ENCODE measurements at regions not wholly inside any gene's neighbourhood (a gene's known extent, or its start where the extent isn't known, plus 50 kb on each side); places are given as distances from the start of the nearest gene placed in this dataset.

DNA sequence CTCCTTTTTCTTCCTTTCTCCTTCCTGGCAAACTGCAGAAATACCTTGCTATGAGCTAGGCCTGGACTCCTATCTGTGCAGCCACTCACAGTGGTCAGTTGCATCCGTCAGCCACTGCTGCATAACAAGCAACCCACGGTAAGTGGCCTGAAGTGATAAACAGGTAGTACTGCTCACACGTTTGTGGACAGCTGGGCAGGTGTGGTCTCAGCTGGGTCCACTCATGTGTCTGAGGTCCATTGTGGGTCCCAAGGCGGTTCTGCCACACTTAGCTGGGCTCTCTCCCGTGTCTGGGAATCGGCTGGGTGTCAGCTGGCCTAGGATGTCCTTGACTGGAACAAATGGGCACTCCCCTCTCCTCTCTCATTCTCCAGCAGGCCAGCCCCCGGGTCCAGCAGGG lies 109.3 kb downstream of the BRD1 start:
- ATAC-seq (ENCODE audit: low read depth) (no peak), DNase-seq (no peak)
- H3K18ac ChIP-seq (ENCODE audit: low read depth, low read length): no peak overlapping the region
- H3K9me3 ChIP-seq (ENCODE audit: control insufficient read depth, insufficient read depth, low read length): no peaks in the 10 kb centered on the region; the same call in 1 of the 2 replicates
- POLR2A ChIA-PET (ENCODE audit: unreplicated experiment): no interaction called here
- no peak overlapping the region for H3K4me2 ChIP-seq (ENCODE audit: low read depth, low read length)
- H3K79me1 ChIP-seq (ENCODE audit: low read depth in 1 of 2, low read length in 2 of 2): no peaks in the 10 kb centered on the region
- 60% methylated on average over 4 of the region's 7 CpGs; no CpG with 5 or more reads in 1 of the 2 experiments for WGBS, 2 experiments (ENCODE audit: extremely low coverage in 2 of 2, insufficient read length in 1 of 2)
- no peak overlapping the region for H2BK5ac ChIP-seq (ENCODE audit: low read depth, low read length, poor library complexity, severe bottlenecking)
- H2AK9ac ChIP-seq (replicated peaks; ENCODE audit: low read depth, low read length, poor library complexity): no peak overlapping the region
- H2BK120ac ChIP-seq (ENCODE audit: low read depth, low read length): no peak overlapping the region
- no peak overlapping the region for H4K5ac ChIP-seq (ENCODE audit: low read depth, low read length)
- CTCF ChIA-PET: no interaction called here
- H3K9me1 ChIP-seq (ENCODE audit: insufficient read depth, low read length): no peaks in the 10 kb centered on the region
- no peaks in the 10 kb centered on the region for H3K36me3 ChIP-seq (ENCODE audit: control insufficient read depth, insufficient read depth, low read length)
- no peaks in the 10 kb centered on the region for H3K4me1 ChIP-seq (ENCODE audit: control insufficient read depth, insufficient read depth, low read length)
- in situ Hi-C loops (cut with MboI; ENCODE audit: low sequenced_read_pairs): no loop called here
- no peak overlapping the region for H2BK20ac ChIP-seq (ENCODE audit: low read depth, low read length)
- H4K8ac ChIP-seq (ENCODE audit: low read depth in 2 of 2, low read length in 2 of 2): no peak overlapping the region
- no peak overlapping the region for H3K9ac ChIP-seq (ENCODE audit: low read depth, low read length)
- intact Hi-C loops (cut with micrococcal nuclease): no loop called here
- no peak overlapping the region for H3K14ac ChIP-seq (replicated peaks; ENCODE audit: low read depth, low read length)
- no TSS peak for BruUV-seq (replicated peaks)
- H3K23ac ChIP-seq (ENCODE audit: low read depth, low read length): no peak overlapping the region
- no peaks in the 10 kb centered on the region for H4K20me1 ChIP-seq (ENCODE audit: insufficient read depth, low read length)
- no peak overlapping the region for H2AK5ac ChIP-seq (ENCODE audit: low read depth, low read length)
- H3K27me3 ChIP-seq (ENCODE audit: control insufficient read depth, insufficient read depth, low read length): no peaks in the 10 kb centered on the region; the same call in 1 of the 2 replicates
- H2BK15ac ChIP-seq (ENCODE audit: low read depth, low read length): no peak overlapping the region
- dilution Hi-C loops (cut with HindIII; ENCODE audit: low sequenced_read_pairs, unreplicated experiment): no loop called here
- H3K4ac ChIP-seq (ENCODE audit: low read depth, low read length): no peak overlapping the region
- no peak overlapping the region for H3K27ac ChIP-seq (ENCODE audit: insufficient read depth, low read length)
- no peak overlapping the region for H2AFZ ChIP-seq (replicated peaks; ENCODE audit: low read length, poor library complexity)
- no peak overlapping the region for H3K56ac ChIP-seq (ENCODE audit: extremely low read depth, insufficient read depth, low read length)
- H4K91ac ChIP-seq (ENCODE audit: insufficient read depth, low read depth, low read length): no peak overlapping the region
- no peak for TF ChIP-seq NFE2L2 (IDR thresholded peaks at IDR 0.05; ENCODE audit: low read depth, low read length)
- no peak for TF ChIP-seq MAZ (IDR thresholded peaks at IDR 0.05; ENCODE audit: borderline replicate concordance, low read depth, low read length)
- no peak for TF ChIP-seq SMC3 (IDR thresholded peaks at IDR 0.05; ENCODE audit: low read depth, low read length)
- no peak for TF ChIP-seq RCOR1 (IDR thresholded peaks at IDR 0.05; ENCODE audit: insufficient replicate concordance, low read length)
- TF ChIP-seq ELK1 (IDR thresholded peaks at IDR 0.05; ENCODE audit: borderline replicate concordance, low read depth, low read length): no peak
- no peak for TF ChIP-seq MXI1 (IDR thresholded peaks at IDR 0.05; ENCODE audit: borderline replicate concordance, low read depth, low read length)
- TF ChIP-seq POLR2A (IDR thresholded peaks at IDR 0.05; ENCODE audit: low read depth, low read length): no peak
- TF ChIP-seq CTCF (conservative IDR thresholded peaks at IDR 0.05; ENCODE audit: low read depth, low read length): no peak
- TF ChIP-seq, protein P1, sequence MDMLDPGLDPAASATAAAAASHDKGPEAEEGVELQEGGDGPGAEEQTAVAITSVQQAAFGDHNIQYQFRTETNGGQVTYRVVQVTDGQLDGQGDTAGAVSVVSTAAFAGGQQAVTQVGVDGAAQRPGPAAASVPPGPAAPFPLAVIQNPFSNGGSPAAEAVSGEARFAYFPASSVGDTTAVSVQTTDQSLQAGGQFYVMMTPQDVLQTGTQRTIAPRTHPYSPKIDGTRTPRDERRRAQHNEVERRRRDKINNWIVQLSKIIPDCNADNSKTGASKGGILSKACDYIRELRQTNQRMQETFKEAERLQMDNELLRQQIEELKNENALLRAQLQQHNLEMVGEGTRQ (IDR thresholded peaks at IDR 0.05; ENCODE audit: low read depth, low read length): no peak
- no peak for TF ChIP-seq FOS (IDR thresholded peaks at IDR 0.05; ENCODE audit: low read depth, low read length)
- no peak for TF ChIP-seq BHLHE40 (IDR thresholded peaks at IDR 0.05; ENCODE audit: low read depth, low read length)
- TF ChIP-seq CEBPB (IDR thresholded peaks at IDR 0.05; ENCODE audit: low read depth, low read length): no peak
- TF ChIP-seq MAFK (IDR thresholded peaks at IDR 0.05; ENCODE audit: low read depth, low read length): no peak
- TF ChIP-seq RAD21 (IDR thresholded peaks at IDR 0.05; ENCODE audit: low read length): no peak
- TF ChIP-seq RFX5 (IDR thresholded peaks at IDR 0.05; ENCODE audit: low read depth, low read length): no peak
- TF ChIP-seq CHD1 (IDR thresholded peaks at IDR 0.05; ENCODE audit: low read depth, low read length): no peak
- no peak overlapping the region for H3K4me3 ChIP-seq (ENCODE audit: insufficient read depth, low read depth, low read length)

Measured in IMR-90 (cell line).